Uterus (tissue), 2 donors: ENCODE measurements at regions not wholly inside any gene's neighbourhood (a gene's known extent, or its start where the extent isn't known, plus 50 kb on each side); places are given as distances from the start of the nearest gene placed in this dataset.

Experiments
- POLR2A ChIP-seq, 2 donors: fragments of 450-650 bp; IDR thresholded peaks; one replicate each; pipeline ENCODE4 v1.6.1; 2016; ENCODE audit warnings: antibody characterized with exemption in 2 of 2, mild to moderate bottlenecking in 1 of 2, moderate library complexity in 1 of 2
- TF ChIP-seq, protein P1 (sequence below), 4 experiments: fragments of 200-600 bp in 2 of 4; fragments of 450-650 bp in 2 of 4; sonication (generic) in 2 of 4; IDR thresholded peaks; one replicate each; pipeline ENCODE4 v1.5.1; 2016 to 2019; ENCODE audit warnings: antibody characterized with exemption in 4 of 4, mild to moderate bottlenecking in 2 of 4, moderate library complexity in 1 of 4

DNA sequence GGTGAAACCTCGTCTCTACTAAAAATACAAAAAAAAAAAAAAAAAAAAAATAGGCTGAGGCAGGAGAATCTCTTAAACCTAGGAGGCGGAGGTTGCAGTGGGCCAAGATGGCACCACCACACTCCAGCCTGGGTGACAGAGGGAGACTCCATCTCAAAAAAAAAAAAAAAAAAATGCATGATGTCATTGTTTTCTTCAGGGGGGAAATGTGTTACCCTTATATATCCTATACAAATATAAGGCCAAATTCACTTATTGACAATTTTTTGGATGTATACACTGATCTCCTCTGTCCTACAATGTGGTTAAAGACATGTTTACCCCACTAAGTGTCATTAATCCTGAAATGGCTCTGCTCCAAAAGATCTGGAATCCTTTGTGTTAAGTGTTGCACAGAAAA is 73.1 kb downstream of the TPBG start:
- TF ChIP-seq, protein P1, sequence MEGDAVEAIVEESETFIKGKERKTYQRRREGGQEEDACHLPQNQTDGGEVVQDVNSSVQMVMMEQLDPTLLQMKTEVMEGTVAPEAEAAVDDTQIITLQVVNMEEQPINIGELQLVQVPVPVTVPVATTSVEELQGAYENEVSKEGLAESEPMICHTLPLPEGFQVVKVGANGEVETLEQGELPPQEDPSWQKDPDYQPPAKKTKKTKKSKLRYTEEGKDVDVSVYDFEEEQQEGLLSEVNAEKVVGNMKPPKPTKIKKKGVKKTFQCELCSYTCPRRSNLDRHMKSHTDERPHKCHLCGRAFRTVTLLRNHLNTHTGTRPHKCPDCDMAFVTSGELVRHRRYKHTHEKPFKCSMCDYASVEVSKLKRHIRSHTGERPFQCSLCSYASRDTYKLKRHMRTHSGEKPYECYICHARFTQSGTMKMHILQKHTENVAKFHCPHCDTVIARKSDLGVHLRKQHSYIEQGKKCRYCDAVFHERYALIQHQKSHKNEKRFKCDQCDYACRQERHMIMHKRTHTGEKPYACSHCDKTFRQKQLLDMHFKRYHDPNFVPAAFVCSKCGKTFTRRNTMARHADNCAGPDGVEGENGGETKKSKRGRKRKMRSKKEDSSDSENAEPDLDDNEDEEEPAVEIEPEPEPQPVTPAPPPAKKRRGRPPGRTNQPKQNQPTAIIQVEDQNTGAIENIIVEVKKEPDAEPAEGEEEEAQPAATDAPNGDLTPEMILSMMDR (IDR thresholded peaks at IDR 0.05), result no peak
- no peak for TF ChIP-seq POLR2A (IDR thresholded peaks at IDR 0.05)
